SK-N-SH treated with all-trans-retinoic acid at 6 μM for 48 hours (cell line): ENCODE measurements at regions not wholly inside any gene's neighbourhood (a gene's known extent, or its start where the extent isn't known, plus 50 kb on each side); places are given as distances from the start of the nearest gene placed in this dataset.

Source experiments
- BACH2 ChIP-seq: fragments of 250-450 bp; sonication (Bioruptor Pico); IDR thresholded peaks from 2 replicates; pipeline ENCODE4 v1.9.0; 2021; ENCODE audit warnings: mild to moderate bottlenecking, borderline replicate concordance
- CREB5 ChIP-seq: fragments of 250-450 bp; sonication (Bioruptor Pico); IDR thresholded peaks from 2 replicates; pipeline ENCODE4 v1.5.1; 2020; ENCODE audit warnings: low read depth, mild to moderate bottlenecking, moderate library complexity
- CSDC2 ChIP-seq: fragments of 250-450 bp; sonication (Bioruptor Pico); IDR thresholded peaks from 2 replicates; pipeline ENCODE4 v1.5.0; 2020; ENCODE audit warnings: mild to moderate bottlenecking, moderate library complexity
- PATZ1 ChIP-seq: fragments of 250-450 bp; sonication (Bioruptor Pico); IDR thresholded peaks from 2 replicates; pipeline ENCODE4 v1.8.0; 2020; ENCODE audit warnings: mild to moderate bottlenecking, moderate library complexity, borderline replicate concordance
- POU6F1 ChIP-seq: fragments of 250-450 bp; sonication (Bioruptor Pico); IDR thresholded peaks from 2 replicates; pipeline ENCODE4 v1.8.0; 2021; ENCODE audit warnings: low read depth, mild to moderate bottlenecking, moderate library complexity, borderline replicate concordance
- TOX ChIP-seq: fragments of 250-450 bp; sonication (Bioruptor Pico); IDR thresholded peaks from 2 replicates; pipeline ENCODE4 v1.8.0; 2021; ENCODE audit warnings: mild to moderate bottlenecking, moderate library complexity, borderline replicate concordance
- TSHZ2 ChIP-seq: fragments of 250-450 bp; sonication (Bioruptor Pico); IDR thresholded peaks from 2 replicates; pipeline ENCODE4 v1.5.0; 2020; ENCODE audit warnings: mild to moderate bottlenecking, moderate library complexity
- ZFP3 ChIP-seq: fragments of 250-450 bp; sonication (Bioruptor Pico); IDR thresholded peaks from 2 replicates; pipeline ENCODE4 v1.5.0; 2020; ENCODE audit warnings: mild to moderate bottlenecking, moderate library complexity
- ZNF70 ChIP-seq: fragments of 450-650 bp; formaldehyde crosslinking; IDR thresholded peaks from 2 replicates; pipeline ENCODE4 v1.5.0; 2020; ENCODE audit warnings: mild to moderate bottlenecking, moderate library complexity

- TF ChIP-seq POU6F1 (CRISPR knock-in tag) (no peak), BACH2 (CRISPR knock-in tag) (no peak), TSHZ2 (CRISPR knock-in tag) (no peak), PATZ1 (CRISPR knock-in tag) (no peak), CSDC2 (no peak), TOX (no peak), CREB5 (CRISPR knock-in tag) (no peak), ZFP3 (no peak), ZNF70 (CRISPR knock-in tag) (no peak)
These were observed 408.5 kb downstream of the SHANK2 start for GRCh38 chr11:70843906-70844305.
